ENCODE measurements at regions not wholly inside any gene's neighbourhood (a gene's known extent, or its start where the extent isn't known, plus 50 kb on each side); places are given as distances from the start of the nearest gene placed in this dataset.

DNA sequence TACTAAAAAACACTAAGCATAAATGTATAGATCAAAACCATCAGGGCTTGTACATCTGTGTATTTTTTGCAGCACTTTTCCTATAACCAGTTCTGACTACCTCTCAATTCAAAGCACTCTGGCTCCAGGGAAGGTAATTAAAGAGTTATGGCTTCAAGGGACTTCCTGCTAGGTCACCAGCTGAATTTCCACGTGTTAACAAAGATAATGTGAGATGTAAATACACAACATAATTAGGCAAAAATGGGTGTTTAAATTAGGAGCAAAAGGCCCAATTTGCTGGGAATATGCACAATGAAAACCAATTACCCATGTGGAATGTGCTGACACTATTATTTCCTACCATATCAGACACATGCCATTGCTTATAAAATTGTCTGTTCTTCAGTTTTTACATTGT lies 513.4 kb upstream of the FLRT2 start:
- no peak for TF ChIP-seq POLR2AphosphoS5 (IDR thresholded peaks at IDR 0.05; ENCODE audit: borderline replicate concordance, low read depth, low read length)
- TF ChIP-seq EZH2 (IDR thresholded peaks at IDR 0.05), result no peak
